Putamen (tissue), 1 donor: ENCODE measurements at regions not wholly inside any gene's neighbourhood (a gene's known extent, or its start where the extent isn't known, plus 50 kb on each side); places are given as distances from the start of the nearest gene placed in this dataset.

Source experiments
- DNase-seq: peaks from one replicate; pipeline ENCODE4 v3.0.0-alpha.2; 2016; ENCODE audit warnings: low spot score

- no peak for DNase-seq
Observed at GRCh38 chr9:24488896-24489295, 56.8 kb downstream of the IZUMO3 start.

- no peak for DNase-seq
Observed at GRCh38 chr9:24487946-24488345, 57.8 kb downstream of the IZUMO3 start.

- DNase-seq: no peak
Observed at GRCh38 chr9:24487250-24487861, 58.3 kb downstream of the IZUMO3 start.

GRCh38 chr9:24479361-24480059 lies 66.2 kb downstream of the IZUMO3 start:
- DNase-seq: no peak

GRCh38 chr9:24464319-24464951 lies 81.3 kb downstream of the IZUMO3 start:
- DNase-seq: no peak

GRCh38 chr9:24462951-24463350 lies 82.7 kb downstream of the IZUMO3 start:
- DNase-seq: no peak

- DNase-seq: no peak
Observed at GRCh38 chr9:24460781-24461180, 84.9 kb downstream of the IZUMO3 start.

GRCh38 chr9:24459953-24460352 lies 85.7 kb downstream of the IZUMO3 start:
- no peak for DNase-seq

GRCh38 chr9:24451346-24451745 lies 94.4 kb downstream of the IZUMO3 start:
- DNase-seq: no peak

- DNase-seq: no peak
Observed at GRCh38 chr9:24449976-24450375, 95.7 kb downstream of the IZUMO3 start.

GRCh38 chr9:24439456-24439855 lies 106.2 kb downstream of the IZUMO3 start:
- DNase-seq: no peak

- no peak for DNase-seq
Observed at GRCh38 chr9:24438876-24439275, 106.8 kb downstream of the IZUMO3 start.

GRCh38 chr9:24436761-24437160 lies 108.9 kb downstream of the IZUMO3 start:
- no peak for DNase-seq

- no peak for DNase-seq
Observed at GRCh38 chr9:24434183-24434582, 111.5 kb downstream of the IZUMO3 start.

- no peak for DNase-seq
Observed at GRCh38 chr9:24416136-24416535, 129.6 kb downstream of the IZUMO3 start.

- no peak for DNase-seq
Observed at GRCh38 chr9:24413651-24414050, 132.0 kb downstream of the IZUMO3 start.

GRCh38 chr9:24398466-24398865 lies 147.2 kb downstream of the IZUMO3 start:
- DNase-seq: no peak

- no peak for DNase-seq
Observed at GRCh38 chr9:24391095-24391494, 154.6 kb downstream of the IZUMO3 start.

GRCh38 chr9:24385077-24385476 lies 160.6 kb downstream of the IZUMO3 start:
- no peak for DNase-seq

GRCh38 chr9:24382566-24382965 lies 163.1 kb downstream of the IZUMO3 start:
- DNase-seq: no peak

- no peak for DNase-seq
Observed at GRCh38 chr9:24381205-24381604, 164.5 kb downstream of the IZUMO3 start.

GRCh38 chr9:24359046-24359445 lies 186.7 kb downstream of the IZUMO3 start:
- DNase-seq: no peak

GRCh38 chr9:24351973-24352372 lies 193.7 kb downstream of the IZUMO3 start:
- DNase-seq: no peak
